ENCODE measurements at regions not wholly inside any gene's neighbourhood (a gene's known extent, or its start where the extent isn't known, plus 50 kb on each side); places are given as distances from the start of the nearest gene placed in this dataset.
"Not testable (repeated sequence)": the region's sequence is repeated elsewhere in the genome, so short reads cannot be mapped to it uniquely, and the experiment has no call there.

DNA sequence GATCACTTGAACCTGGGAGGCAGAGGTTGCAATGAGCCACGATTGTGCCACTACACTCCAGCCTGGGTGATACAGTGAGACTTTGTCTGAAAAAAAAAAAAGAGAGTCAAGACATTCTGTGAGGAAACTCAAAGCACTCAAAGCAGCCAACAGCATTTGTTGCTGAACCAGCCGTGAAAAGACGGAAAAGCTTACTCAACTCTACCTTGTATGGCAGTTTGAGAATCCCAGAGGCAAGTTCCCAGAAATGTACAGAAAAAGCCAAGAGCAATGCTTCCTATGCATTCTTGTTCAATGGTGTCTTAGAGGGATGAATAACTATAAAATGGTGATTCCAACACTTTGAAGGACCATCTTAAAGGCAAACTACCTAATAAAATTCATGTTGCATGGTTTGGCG is 170.2 kb downstream of the HSD17B3 start:
- no peak for DNase-seq (ENCODE audit: low read depth)

DNA sequence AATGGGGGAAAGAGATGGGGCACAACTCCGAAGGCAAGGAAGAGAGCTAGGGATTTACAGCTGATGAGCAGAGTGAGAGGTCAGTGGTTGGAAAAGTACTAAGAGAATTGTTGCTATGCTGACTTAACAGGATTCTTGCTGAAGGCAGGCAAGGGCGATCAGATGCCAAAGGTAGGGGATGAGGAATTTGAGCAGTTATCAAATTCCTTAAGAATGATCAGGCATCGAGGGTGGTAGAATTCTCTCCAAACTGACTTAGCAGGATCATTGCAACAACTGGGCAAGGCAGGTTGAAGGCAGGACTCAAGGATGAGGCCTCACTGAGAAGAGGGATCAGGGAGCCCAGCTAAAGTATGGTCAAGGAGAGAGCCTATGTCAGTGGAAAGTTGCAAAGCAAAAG is 171.0 kb downstream of the HSD17B3 start:
- no peak for DNase-seq (ENCODE audit: low read depth)

DNA sequence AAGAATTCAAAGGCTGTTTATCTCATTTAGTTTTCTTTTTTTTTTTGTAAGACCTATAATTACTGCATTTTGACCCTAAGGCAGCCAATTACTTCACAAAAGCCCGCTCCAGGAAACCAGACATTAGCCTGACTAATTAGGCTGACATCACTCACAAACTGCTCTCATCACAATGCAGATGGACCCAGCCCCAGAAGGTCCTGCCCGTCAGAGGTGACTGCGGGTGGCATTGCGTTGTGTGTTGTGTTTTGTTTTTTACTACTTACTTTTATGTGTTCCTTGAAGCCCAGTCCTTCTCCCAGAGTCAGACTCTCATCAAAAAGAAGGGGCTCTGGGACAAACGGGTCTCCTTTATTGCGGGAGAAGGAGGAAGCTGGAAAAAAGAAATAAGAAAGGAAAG is 172.2 kb downstream of the HSD17B3 start:
- no peak for DNase-seq (ENCODE audit: low read depth)

DNA sequence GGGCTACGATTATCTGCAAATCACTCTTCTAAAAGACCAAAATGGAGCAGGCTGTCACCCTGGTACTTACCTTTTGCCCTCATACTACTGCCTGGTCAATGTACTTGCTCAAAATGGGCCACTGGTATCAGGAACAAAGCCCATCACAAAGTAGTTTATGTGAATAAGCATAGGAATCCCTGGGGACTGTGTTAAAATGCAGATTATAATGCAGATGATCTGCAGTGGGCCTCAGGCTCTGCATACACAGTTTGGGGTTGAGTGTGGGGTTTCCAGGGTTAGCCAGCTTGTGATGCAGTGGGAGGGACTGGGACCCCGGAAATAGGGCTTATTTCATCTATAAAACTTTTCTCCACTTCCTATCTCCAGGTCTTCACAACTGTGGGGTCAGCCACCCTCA is 173.1 kb downstream of the HSD17B3 start:
- no peak for DNase-seq (ENCODE audit: low read depth)

DNA sequence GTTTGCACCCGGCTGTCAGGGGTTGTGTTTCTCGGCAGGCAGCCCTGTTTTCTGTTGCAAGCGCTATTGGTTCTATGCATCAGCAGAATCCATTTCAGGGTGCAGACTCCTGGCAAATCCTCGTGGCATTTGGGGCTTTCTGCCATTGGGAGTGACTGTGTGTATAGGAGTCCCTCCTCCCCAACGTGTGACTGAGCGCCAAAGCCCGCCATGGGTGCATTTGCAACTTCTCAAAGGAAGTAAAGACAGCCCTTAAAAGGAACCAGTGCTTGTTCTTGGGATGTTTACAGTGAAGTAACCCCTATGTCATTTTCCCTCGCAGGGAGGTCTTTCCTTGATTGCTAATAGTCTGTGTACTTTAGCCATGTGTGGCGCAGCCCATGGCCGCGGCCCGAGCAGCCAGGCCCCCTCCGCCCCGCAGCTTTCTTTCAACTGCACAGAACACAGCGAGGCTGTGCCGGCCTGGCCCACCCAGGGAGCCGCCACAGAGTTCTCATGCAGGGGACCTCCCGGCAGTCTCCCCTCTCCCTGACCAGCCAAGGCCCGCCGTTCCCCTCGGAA is 175.6 kb downstream of the HSD17B3 start:
- no peak for DNase-seq (ENCODE audit: low read depth)

DNA sequence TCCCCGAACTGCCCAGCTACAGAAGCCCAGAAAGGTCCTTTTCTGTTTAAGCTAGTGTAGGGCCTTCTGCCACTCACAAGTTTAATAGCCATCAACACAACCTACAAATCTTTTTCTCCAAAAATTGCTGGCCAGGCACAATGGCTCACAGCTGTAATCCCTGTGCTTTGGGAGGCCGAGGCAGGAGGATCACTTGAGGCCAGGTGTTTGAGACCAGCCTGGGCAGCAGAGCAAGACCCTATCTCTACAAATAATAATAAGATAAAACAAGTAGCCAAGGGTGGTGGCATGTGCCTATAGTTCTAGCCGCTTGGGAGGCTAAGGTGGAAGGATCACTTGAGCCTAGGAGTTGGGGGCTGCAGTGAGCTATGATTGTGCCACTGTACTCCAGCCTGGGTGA is 176.4 kb downstream of the HSD17B3 start:
- DNase-seq (ENCODE audit: low read depth): no peak

DNA sequence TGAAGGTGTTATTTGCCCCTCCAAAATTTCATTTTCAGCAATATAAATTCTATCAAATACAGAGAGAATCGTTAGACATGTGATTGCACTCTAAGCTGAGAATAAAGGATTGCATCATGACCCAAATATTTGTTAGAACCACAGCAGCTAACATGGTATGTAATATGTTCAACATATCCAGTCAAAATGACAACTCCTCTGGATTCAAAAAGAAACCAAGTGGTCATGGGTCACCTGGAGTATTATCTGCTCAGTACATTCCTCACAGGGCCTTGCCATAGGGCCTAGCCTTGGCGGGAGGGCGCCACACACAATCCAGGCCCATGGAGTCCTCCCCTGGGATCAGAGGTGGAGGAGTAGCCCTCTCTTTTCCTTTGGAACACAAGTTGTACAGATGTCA is 179.2 kb downstream of the HSD17B3 start:
- DNase-seq (ENCODE audit: low read depth): no peak

DNA sequence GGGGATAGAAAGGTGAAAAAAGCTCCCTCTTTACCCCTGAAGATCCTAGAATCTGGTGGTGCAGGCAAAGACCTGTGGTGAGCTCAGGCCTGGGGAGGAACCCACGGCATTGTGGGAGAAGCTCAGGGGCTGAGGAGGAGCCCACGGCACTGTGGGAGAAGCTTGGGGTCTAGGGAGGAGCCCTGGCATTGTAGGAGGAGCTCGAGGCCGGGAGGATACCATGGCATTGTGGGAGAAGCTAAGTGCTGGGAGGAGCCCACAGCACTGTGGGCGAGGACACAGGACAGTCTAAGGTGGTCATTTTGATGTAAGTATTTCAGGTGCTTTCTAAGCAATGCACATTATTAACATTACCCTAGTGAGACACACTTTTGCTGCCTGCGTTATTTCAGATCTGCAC is 179.7 kb downstream of the HSD17B3 start:
- DNase-seq (ENCODE audit: low read depth): no peak

DNA sequence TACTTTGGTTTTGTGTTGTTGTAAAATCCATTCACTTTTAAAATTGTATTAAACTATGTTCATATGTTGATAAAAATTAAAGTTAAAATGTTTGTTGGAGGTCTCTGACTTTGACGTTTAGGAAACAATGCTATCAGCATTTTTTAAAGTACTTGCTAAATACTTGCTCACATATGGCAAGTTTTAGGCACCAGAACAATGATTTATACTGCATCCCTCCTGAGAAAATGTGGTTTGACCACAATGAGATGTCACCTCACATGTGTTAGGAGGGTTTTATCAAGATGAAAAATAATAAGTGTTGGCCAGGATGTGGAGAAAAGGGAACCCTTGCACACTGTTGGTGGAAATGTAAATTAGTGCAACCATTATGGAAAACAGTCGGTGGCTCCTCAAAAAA is 180.8 kb downstream of the HSD17B3 start:
- no peak for DNase-seq (ENCODE audit: low read depth)

DNA sequence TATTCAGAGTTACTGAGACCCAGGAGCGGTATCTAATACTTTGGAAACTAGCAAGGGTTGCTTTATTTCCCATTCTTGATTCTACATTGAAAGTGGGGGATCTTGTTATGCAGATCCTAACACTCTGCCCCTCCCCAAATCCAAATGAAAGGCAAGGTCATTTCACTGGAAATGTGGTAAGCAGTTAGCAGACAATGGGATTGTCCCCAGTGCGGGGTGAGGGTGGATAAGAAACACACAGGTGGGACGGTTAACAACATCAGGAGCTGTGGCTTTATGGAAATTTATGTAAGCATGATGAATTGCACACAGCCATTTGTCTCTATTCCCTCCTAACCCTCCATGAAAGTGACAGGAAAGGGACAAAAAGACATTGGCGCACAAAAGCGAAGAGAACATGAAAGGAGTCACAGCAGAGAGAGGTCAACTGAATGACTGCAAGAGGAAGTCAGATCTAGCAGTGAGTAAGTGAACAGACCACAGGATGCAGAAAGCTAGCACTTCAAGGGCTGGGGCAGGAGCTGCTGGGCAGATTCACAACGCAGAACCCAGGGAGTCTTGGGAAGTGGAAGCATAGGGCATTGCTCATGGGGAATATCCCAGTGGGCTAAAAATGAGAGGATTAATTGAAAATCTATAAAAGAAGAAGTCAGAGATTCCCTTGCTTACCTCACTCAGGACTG is 184.4 kb downstream of the HSD17B3 start:
- DNase-seq (ENCODE audit: low read depth): no peak

DNA sequence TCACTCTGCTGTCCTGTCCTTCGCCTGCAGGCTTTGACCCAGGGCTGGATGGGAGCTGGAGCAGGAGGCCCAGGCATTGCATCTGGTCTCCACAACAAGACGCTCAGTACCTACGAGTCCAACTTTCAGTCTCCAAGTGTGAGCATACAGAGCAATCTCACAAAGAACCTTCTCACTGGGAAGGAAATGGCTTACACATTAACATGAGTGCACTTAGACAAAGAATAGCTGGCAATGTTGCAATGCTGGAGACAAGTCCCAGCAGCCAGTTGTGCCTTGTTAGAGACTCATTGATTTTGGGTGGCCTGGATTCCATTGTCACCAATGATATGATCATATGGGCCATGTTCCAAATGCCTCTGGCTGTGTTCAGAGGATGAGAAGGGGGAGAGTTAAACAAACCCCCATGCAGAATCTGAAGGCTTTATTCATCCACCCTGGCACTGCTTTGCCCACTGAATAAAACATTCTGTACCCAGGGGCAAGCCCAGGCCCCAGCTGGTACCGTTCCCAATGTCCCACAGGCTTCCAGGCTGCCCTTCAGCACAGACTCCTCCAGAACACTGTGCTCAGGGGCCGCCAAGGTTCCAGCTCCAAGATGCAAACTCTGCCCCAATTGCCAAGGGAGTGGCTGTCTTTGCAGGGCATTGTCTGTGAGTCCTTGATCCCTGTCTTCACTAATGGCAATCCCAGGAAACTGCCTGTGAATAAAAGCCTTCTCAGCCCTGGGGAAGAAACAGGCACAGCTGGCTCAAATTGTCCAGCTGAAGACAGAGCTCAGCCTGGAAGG is 185.5 kb downstream of the HSD17B3 start:
- DNase-seq (ENCODE audit: low read depth): no peak

DNA sequence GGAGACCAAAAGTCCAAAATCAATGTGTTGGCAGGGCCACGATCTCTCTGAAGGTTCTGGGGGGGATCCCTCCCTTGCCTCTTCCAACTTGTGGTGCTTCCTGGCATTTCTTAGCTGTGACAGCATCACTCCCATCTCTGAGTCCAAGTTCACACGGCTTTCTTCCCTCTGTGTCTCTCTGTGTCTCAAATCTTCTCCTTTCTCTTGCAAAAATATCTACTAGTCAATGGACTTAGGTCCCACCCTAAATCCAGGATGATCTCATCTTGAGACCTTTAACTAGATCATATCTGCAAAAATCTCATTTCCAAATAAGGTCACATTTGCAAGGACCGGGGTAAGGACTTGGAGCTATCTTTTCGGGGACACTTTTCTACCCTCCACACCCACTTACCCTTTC is 186.1 kb downstream of the HSD17B3 start:
- DNase-seq (ENCODE audit: low read depth): no peak

DNA sequence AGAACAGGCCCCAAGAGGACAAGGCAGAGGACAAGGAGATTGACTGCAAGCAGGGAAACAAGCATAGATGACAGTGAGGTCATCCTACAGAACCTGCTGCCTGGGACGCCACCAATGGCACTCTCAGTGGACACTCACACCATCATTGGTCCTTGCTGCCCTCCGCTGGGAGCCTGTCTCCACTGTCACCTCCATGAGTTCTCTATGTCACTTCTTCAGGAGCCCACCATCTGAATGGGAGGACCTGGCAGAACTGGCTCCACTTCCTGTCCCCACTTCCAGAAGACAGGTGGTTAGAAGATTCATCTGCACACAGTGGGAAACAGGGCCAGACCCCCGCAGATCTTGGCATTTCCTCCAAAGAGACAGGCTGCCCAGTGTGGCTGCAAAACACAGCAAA is 188.9 kb downstream of the HSD17B3 start:
- no peak for DNase-seq (ENCODE audit: low read depth)

DNA sequence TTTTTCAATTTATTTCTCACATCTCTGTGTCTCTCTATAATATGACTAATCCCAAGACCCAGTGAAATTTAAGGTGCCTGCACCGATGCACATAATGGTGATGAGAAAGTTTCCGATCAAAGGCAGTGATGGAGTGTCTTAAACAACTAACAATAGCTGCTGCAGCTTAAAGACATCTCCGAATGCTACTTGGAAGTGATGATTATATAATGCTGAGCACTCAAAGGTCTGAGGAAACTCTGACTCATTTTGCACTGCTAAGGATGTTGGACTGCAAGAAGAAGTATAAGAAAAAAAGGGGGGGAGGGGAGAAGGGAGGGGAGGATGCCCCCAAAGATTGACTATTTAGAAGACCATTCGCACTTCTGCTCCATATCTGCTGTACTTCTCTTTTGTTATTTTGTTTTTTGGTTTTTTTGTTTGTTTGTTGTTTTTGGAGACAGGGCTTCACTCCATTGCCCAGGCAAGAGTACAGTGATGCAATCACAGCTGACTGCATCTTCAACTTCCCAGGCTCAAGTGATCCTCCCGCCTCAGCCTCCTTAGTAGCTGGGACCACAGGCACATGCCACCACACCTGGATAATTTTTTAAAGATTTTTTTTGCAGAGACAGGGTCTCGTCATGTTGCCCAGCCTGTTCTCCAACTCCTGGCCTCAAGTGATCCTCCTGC is 192.2 kb downstream of the HSD17B3 start:
- DNase-seq (ENCODE audit: low read depth): no peak

DNA sequence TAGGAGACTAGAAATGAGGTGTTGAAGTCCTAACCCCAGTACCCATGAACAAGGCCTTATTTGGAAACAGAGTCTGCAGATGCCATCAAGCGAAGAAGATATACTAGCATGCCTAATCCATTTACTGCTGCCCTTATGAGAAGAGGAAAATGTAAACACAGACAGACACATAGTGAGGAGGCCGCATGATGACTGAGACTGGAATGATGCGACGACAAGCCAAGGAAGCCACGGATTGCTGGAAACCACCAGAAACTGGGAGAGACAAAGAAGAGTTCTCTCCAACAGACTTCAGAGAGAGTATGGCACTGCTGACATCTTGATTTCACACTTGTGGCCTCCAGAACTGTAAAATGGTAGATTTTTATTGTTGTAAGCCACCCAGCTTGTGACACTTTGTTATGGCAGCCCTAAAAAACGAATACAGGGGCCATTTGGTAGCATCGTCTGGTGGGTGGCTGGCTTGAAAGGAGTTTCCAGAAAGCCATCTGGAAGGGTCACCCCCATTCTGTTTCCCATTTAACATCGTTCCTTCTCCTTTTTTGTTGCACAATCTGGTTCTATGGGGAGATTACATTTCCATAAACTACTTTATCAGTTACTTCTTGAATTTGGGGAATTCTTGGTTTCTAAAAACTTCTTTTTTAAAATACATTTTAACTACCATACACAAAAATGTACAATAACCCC is 193.1 kb downstream of the HSD17B3 start:
- no peak for DNase-seq (ENCODE audit: low read depth)

DNA sequence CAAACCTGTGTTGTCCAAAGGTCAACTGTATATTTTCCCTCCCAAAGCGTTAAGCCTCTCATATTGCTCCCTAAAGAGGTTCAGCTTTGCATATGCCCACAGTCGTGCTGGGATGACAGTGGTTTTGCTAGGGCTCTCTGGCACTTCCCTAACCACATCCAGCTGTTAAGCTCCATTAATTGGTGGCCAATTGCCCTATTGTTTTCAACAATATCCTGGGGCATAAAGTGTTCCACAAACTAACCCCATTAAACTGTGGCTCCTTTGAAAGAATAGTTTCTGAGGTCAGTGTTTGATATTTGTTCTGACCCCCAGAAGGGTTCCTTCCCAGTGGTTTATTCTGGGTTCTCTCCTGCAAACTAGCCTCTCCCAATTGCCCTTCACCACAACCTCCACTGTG is 194.5 kb downstream of the HSD17B3 start:
- DNase-seq (ENCODE audit: low read depth): no peak

DNA sequence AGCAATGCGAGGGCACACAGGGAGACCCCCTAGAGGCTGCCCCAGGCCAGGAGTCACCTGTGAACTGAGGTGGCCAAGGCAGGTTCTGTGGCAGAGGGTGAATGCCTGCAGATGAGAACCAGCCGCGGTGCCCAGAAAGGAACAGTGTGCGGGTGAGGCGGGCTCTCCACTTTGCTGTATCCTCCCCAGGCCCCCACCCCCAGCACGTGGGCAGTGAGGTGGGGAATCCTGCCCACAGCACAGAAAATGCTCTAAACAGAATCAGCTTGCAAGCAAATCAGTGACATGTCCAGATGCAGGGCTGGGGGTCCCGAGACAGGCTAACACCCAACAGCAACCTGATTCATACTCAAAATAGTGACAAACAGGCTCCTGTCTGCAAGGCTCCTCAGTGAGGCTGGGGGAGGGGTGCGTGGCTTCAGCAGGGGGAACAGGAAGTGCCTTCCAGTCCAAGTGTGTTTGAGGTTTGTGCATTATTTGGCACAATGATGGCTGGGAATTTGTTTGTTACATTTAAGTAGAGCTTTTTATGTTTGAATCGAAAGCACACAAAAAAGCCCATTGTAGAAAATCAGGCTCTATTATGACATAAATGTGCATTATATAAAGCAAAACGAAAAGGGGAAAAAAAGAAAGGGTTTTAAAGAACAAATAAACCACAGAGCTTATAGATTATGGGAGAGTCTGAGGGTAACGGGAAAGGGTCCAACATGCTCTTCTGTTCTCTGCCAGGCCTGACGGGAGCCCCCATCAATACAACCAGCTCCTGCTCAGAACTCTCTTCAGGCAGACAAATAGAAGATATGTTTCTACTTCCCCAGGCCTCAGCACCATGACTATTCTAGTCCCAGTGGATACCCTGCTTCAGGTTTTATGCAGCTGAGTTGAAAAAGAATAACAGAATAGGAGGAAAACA is 201.3 kb downstream of the HSD17B3 start:
- DNase-seq (ENCODE audit: low read depth): no peak

DNA sequence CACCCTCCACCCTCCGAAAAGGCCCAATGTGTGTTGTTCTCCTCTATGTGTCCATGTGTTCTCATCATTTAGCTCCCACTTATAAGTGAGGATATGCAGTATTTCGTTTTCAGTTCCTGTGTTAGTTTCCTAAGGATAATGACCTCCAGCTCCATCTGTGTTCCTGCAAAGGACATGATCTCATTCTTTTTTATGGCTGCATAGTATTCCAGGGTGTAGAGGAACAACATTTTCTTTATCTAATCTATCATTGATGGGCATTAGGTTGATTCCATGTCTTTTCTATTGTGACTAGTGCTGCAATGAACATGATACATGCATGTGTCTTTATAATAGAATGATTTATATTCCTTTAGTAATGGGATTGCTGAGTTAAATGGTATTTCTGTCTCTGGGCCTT is 211.3 kb downstream of the HSD17B3 start:
- not testable (repeated sequence) for DNase-seq (ENCODE audit: low read depth)

DNA sequence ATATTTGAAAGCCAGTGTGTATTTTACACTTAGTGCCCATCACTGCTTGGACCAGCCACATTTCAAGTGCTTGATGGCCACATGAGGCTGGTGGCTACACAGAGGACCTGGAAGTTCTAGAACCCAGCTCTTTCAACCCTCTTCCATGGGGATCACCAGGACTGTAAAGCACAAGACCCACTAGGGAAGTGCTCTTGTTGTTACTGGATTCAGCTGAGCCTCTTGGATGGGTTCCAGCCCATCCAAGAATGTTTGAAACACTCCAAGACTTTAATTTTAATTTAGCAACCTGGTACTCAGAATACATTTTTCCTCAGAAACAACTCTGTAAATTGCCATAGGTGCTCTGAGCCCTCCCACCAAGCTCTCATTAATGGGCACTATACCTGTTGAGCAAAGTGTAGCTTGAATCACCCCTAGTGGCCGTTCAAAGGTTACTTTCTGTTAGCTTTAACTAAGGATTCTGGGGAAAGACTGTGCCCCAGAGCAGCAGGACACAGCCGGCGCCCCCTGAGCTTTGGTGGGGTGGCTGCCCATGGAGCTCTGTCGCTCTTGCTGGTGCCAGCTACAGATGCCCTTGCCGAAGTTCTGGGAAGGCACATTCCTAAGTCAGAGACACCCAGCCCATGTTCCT is 212.4 kb downstream of the HSD17B3 start:
- DNase-seq (ENCODE audit: low read depth): no peak

DNA sequence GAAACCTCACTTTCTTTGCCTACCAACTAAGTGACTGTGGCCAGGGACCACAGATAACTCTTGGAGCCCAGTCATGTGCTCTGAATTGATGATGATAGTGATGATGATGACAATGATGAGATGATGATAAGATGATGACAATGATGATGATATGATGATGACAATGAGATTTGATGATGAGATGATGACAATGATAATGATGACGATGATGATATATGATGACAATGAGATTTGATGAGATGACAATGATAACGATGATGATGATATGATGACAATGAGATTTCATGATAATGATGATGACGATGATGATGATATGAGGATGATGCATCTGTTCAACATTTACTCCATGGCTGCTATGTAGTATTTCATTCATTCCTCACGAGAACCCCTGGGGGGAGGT is 213.0 kb downstream of the ERCC6L2 start:
- DNase-seq (ENCODE audit: low read depth): no peak
